ENCODE measurements at regions not wholly inside any gene's neighbourhood (a gene's known extent, or its start where the extent isn't known, plus 50 kb on each side); places are given as distances from the start of the nearest gene placed in this dataset.
"Not testable (repeated sequence)": the region's sequence is repeated elsewhere in the genome, so short reads cannot be mapped to it uniquely, and the experiment has no call there.

DNA sequence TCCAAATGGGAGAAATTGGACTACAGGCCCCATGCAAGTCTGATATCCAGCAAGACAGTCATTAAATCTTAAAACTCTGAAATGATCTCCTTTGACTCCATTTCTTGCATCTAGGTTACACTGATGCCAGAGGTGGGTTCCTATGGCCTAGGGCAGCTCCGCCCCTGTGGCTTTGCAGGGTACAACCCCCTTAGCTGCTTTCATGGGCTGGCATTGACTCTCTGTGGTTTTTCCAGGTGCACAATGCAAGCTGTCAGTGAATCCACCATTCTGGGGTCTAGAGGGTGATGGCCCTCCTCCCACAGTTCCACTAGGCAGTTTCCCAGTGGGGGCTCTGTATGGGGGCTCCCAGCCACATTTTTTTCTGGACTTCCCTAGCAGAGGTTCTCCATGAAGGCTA lies 228.5 kb upstream of the ADAMTS3 start:
- DNase-seq (ENCODE audit: low read depth in 6 of 9, low spot score in 9 of 9): no peak
- H3K27ac ChIP-seq (ENCODE audit: low read depth in 1 of 2, low read length in 1 of 2): no peak overlapping the region
- no peaks in the 10 kb centered on the region for H3K4me1 ChIP-seq (ENCODE audit: control insufficient read depth in 2 of 2, insufficient read depth in 2 of 2, low read length in 2 of 2)
- H3K9me3 ChIP-seq (ENCODE audit: control insufficient read depth in 2 of 2, insufficient read depth in 1 of 2, low read length in 1 of 2): peaks cover 0 to 4% of the 10 kb centered on the region in 2 donors
- no peak overlapping the region for H3K4me3 ChIP-seq (ENCODE audit: low read length in 2 of 2)
- 100% methylated on average over 1 of the region's 1 CpG for WGBS
- H3K27me3 ChIP-seq (ENCODE audit: control insufficient read depth in 2 of 2, insufficient read depth in 1 of 2, low read length in 1 of 2): no peaks in the 10 kb centered on the region
- no peaks in the 10 kb centered on the region for H3K36me3 ChIP-seq (ENCODE audit: control insufficient read depth in 2 of 2, insufficient read depth in 2 of 2, low read length in 1 of 2)

DNA sequence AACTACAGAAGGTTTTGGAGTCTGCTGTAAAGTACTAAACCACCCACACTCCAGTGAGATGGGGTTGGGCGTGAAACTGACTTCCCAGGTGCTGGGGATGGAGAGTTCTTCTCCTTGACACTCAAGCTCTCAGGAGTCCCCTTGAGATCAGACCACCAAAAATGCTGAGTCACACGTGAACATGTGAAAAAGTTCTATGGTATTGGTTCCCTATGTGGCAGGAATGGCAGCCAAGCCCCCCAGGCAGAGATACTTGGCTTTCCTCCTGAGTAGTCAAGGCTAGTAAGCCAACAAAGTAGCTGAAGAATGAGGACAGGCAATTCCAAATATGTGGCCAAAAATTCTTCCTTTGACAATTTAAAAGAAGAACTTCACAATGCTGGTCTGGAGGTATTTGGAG lies 222.0 kb upstream of the ADAMTS3 start:
- H3K36me3 ChIP-seq (ENCODE audit: control insufficient read depth in 2 of 2, insufficient read depth in 2 of 2, low read length in 1 of 2): no peaks in the 10 kb centered on the region
- H3K4me1 ChIP-seq (ENCODE audit: control insufficient read depth in 2 of 2, insufficient read depth in 2 of 2, low read length in 2 of 2): no peaks in the 10 kb centered on the region
- DNase-seq (ENCODE audit: low read depth in 6 of 9, low spot score in 9 of 9): no peak
- H3K27me3 ChIP-seq (ENCODE audit: control insufficient read depth in 2 of 2, insufficient read depth in 1 of 2, low read length in 1 of 2): no peaks in the 10 kb centered on the region
- no peak overlapping the region for H3K4me3 ChIP-seq (ENCODE audit: low read length in 2 of 2)
- 85% methylated on average over 2 of the region's 2 CpGs for WGBS
- no peaks in the 10 kb centered on the region for H3K9me3 ChIP-seq (ENCODE audit: control insufficient read depth in 2 of 2, insufficient read depth in 1 of 2, low read length in 1 of 2)
- H3K27ac ChIP-seq (ENCODE audit: low read depth in 1 of 2, low read length in 1 of 2): no peak overlapping the region

DNA sequence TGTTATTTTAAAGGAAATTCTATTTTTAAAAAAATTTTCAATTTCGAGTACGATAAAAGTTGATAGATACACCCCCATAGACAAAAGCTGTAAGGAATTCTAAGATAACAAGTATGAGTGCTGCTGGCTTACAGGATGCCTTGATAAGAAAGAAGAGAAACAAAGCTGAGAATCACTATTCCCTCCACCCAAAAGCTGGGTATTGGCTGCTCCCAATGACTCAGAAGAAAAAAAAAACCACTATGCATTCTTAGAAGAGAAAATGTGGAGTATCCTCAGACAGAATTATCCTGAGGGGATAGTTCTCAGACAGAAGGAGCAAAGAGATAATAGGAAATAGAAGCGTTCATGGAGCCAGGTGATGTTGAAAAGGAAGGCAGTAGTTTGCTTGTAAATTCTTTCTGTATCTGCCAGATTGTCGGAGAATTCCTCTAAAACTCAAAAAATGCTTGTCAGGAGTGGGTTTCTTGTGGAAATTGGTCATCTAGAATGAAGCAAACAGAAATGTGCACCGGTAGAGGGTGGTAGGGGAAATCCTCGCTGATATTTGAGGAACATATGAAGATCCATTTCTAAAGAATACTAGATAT lies 217.5 kb upstream of the ADAMTS3 start:
- DNase-seq (ENCODE audit: low read depth in 6 of 9, low spot score in 9 of 9): no peak
- WGBS: 92% methylated on average over 6 of the region's 6 CpGs

DNA sequence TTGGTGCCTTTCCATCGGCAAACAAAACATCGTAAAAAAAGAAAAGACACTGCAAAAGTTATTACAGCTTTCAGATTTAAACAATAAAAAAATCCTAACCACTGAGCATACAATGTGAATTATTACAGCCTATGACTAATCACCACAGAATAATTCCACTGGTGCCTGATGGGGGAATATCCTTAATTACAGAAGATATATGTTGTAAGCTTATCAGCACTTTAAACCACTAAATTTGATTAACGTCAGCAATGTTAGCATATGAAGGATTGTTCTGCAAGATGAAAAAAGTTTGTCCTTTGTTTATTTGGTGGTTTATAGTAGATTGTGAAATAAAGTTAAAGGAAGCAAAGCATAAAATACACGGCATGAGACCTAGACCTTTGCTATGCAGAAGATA lies 210.2 kb upstream of the ADAMTS3 start:
- H3K27ac ChIP-seq (ENCODE audit: low read depth in 1 of 2, low read length in 1 of 2): no peak overlapping the region
- no peaks in the 10 kb centered on the region for H3K36me3 ChIP-seq (ENCODE audit: control insufficient read depth in 2 of 2, insufficient read depth in 2 of 2, low read length in 1 of 2)
- H3K4me3 ChIP-seq (ENCODE audit: low read length in 2 of 2): no peak overlapping the region
- no peaks in the 10 kb centered on the region for H3K4me1 ChIP-seq (ENCODE audit: control insufficient read depth in 2 of 2, insufficient read depth in 2 of 2, low read length in 2 of 2)
- H3K27me3 ChIP-seq (ENCODE audit: control insufficient read depth in 2 of 2, insufficient read depth in 1 of 2, low read length in 1 of 2): no peaks in the 10 kb centered on the region
- no peak for DNase-seq (ENCODE audit: low read depth in 6 of 9, low spot score in 9 of 9)
- H3K9me3 ChIP-seq (ENCODE audit: control insufficient read depth in 2 of 2, insufficient read depth in 1 of 2, low read length in 1 of 2): peaks cover 0 to 4% of the 10 kb centered on the region in 2 donors
- 96% methylated on average over 4 of the region's 4 CpGs for WGBS

More for the DNA sequence above, 217.5 kb upstream of the ADAMTS3 start:
- Histone ChIP-seq H3K4me1 (ENCODE audit: control insufficient read depth in 2 of 2, insufficient read depth in 2 of 2, low read length in 2 of 2) (no peaks in the 10 kb centered on the region), H3K4me3 (ENCODE audit: low read length in 2 of 2) (no peak overlapping the region), H3K27ac (ENCODE audit: low read depth in 1 of 2, low read length in 1 of 2) (no peak overlapping the region), H3K27me3 (ENCODE audit: control insufficient read depth in 2 of 2, insufficient read depth in 1 of 2, low read length in 1 of 2) (no peaks in the 10 kb centered on the region), H3K36me3 (ENCODE audit: control insufficient read depth in 2 of 2, insufficient read depth in 2 of 2, low read length in 1 of 2) (no peaks in the 10 kb centered on the region), H3K9me3 (ENCODE audit: control insufficient read depth in 2 of 2, insufficient read depth in 1 of 2, low read length in 1 of 2) (no peaks in the 10 kb centered on the region)

DNA sequence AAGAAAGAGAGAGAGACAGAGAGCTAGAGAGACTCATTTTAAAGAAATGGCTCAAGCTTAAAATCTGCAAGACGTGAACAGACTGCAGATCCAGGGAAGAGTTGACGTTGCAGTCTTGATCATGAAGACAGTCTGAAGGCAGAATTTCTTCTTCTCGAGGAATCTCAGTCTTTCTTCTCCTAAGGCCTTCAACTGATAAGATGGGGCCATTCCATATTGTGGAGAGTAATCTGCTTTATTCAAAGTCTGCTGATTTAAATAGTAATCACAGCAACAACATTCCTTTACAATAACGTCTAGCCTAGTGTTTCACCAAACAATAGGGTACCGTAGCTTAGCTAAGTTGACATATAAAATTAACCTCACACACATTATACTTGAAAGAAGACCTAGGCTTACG lies 208.4 kb upstream of the ADAMTS3 start:
- Histone ChIP-seq H3K27ac (ENCODE audit: low read depth in 1 of 2, low read length in 1 of 2) (no peak overlapping the region), H3K4me3 (ENCODE audit: low read length in 2 of 2) (no peak overlapping the region), H3K27me3 (ENCODE audit: control insufficient read depth in 2 of 2, insufficient read depth in 1 of 2, low read length in 1 of 2) (no peaks in the 10 kb centered on the region), H3K36me3 (ENCODE audit: control insufficient read depth in 2 of 2, insufficient read depth in 2 of 2, low read length in 1 of 2) (no peaks in the 10 kb centered on the region), H3K4me1 (ENCODE audit: control insufficient read depth in 2 of 2, insufficient read depth in 2 of 2, low read length in 2 of 2) (no peaks in the 10 kb centered on the region), H3K9me3 (ENCODE audit: control insufficient read depth in 2 of 2, insufficient read depth in 1 of 2, low read length in 1 of 2) (peaks cover 0 to 4% of the 10 kb centered on the region in 2 donors)
- WGBS: 92% methylated on average over 6 of the region's 6 CpGs
- no peak for DNase-seq (ENCODE audit: low read depth in 6 of 9, low spot score in 9 of 9)

DNA sequence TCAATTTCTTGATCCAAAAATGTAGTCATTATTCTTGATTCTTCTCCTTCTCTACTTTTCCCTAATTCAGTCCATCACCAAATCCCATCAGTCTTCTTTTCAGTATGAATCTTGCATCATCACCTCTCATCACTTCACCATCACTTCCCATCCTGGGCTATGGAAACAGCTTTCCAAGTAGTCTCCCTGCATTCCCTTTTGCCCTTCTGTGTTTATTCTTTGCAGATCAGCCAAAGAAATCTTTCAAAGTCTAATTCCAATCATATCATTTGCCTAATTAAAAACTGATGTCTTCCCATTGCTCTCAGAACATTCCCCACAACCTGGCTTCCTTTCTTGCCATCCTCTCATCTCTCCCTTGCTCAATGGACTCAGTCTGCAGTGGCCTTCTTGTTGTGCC lies 201.7 kb upstream of the ADAMTS3 start:
- H3K4me1 ChIP-seq (ENCODE audit: control insufficient read depth in 2 of 2, insufficient read depth in 2 of 2, low read length in 2 of 2): no peaks in the 10 kb centered on the region
- no peak overlapping the region for H3K4me3 ChIP-seq (ENCODE audit: low read length in 2 of 2)
- H3K36me3 ChIP-seq (ENCODE audit: control insufficient read depth in 2 of 2, insufficient read depth in 2 of 2, low read length in 1 of 2): no peaks in the 10 kb centered on the region
- DNase-seq (ENCODE audit: low read depth in 6 of 9, low spot score in 9 of 9): no peak
- no peak overlapping the region for H3K27ac ChIP-seq (ENCODE audit: low read depth in 1 of 2, low read length in 1 of 2)
- H3K9me3 ChIP-seq (ENCODE audit: control insufficient read depth in 2 of 2, insufficient read depth in 1 of 2, low read length in 1 of 2): peaks cover 0 to 4% of the 10 kb centered on the region in 2 donors
- H3K27me3 ChIP-seq (ENCODE audit: control insufficient read depth in 2 of 2, insufficient read depth in 1 of 2, low read length in 1 of 2): no peaks in the 10 kb centered on the region

DNA sequence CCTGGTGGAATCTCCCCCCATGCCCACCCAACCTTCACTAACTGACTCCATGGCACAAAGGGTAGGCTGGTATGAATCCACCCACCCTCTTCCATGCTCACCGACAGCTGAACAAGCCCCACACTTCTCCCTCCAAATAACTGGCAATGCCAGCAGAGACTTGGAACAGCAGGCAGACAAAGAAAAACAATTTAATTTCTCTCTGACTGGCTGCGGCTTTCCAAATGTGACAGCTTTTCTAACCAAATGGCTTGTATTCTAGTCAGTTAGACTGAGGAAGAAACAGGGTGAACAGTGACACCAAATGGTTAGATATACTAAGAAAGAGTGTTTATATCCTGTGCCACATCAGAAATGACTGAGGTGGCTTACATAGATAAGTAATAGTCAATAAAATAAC lies 199.3 kb upstream of the ADAMTS3 start:
- Histone ChIP-seq H3K4me3 (ENCODE audit: low read length in 2 of 2) (no peak overlapping the region), H3K27ac (ENCODE audit: low read depth in 1 of 2, low read length in 1 of 2) (no peak overlapping the region), H3K9me3 (ENCODE audit: control insufficient read depth in 2 of 2, insufficient read depth in 1 of 2, low read length in 1 of 2) (no peaks in the 10 kb centered on the region), H3K27me3 (ENCODE audit: control insufficient read depth in 2 of 2, insufficient read depth in 1 of 2, low read length in 1 of 2) (no peaks in the 10 kb centered on the region), H3K36me3 (ENCODE audit: control insufficient read depth in 2 of 2, insufficient read depth in 2 of 2, low read length in 1 of 2) (no peaks in the 10 kb centered on the region), H3K4me1 (ENCODE audit: control insufficient read depth in 2 of 2, insufficient read depth in 2 of 2, low read length in 2 of 2) (no peaks in the 10 kb centered on the region)
- DNase-seq (ENCODE audit: low read depth in 6 of 9, low spot score in 9 of 9): no peak
- WGBS: 95% methylated on average over 2 of the region's 2 CpGs

DNA sequence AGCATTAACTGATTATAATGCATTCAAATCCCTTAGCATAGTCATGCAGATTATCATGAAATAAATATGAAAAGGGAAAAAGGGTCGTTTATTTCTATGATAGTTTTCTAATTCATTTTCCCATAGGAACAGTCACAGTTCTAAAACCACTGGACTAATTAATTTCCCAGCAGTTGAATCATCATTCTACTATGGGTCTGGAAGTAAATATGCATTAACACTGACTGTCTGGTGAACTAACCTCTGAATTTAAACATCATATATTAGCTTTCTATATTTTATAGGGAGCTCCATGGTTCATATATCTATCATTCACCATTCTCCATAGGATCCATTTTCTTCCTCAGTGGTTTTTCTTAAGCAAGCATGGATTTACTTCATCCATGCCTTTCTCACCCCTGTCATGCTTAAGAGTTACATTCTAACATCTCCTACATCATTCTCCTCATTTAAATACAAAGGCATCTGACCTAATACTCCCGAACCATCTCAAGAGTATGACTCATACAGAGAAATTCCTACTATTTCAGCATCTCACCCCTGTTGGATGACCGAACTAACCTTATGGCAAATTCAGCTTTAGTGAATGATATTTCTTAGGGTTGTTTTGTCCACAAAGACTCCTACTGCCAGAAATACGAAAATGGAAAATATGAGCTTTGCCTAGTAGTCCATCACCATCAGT lies 198.7 kb upstream of the ADAMTS3 start:
- Histone ChIP-seq H3K27ac (ENCODE audit: low read depth in 1 of 2, low read length in 1 of 2) (no peak overlapping the region), H3K27me3 (ENCODE audit: control insufficient read depth in 2 of 2, insufficient read depth in 1 of 2, low read length in 1 of 2) (no peaks in the 10 kb centered on the region), H3K4me3 (ENCODE audit: low read length in 2 of 2) (no peak overlapping the region), H3K4me1 (ENCODE audit: control insufficient read depth in 2 of 2, insufficient read depth in 2 of 2, low read length in 2 of 2) (no peaks in the 10 kb centered on the region), H3K9me3 (ENCODE audit: control insufficient read depth in 2 of 2, insufficient read depth in 1 of 2, low read length in 1 of 2) (no peaks in the 10 kb centered on the region), H3K36me3 (ENCODE audit: control insufficient read depth in 2 of 2, insufficient read depth in 2 of 2, low read length in 1 of 2) (no peaks in the 10 kb centered on the region)
- DNase-seq (ENCODE audit: low read depth in 6 of 9, low spot score in 9 of 9): no peak
- WGBS: 84% methylated on average over 4 of the region's 4 CpGs

DNA sequence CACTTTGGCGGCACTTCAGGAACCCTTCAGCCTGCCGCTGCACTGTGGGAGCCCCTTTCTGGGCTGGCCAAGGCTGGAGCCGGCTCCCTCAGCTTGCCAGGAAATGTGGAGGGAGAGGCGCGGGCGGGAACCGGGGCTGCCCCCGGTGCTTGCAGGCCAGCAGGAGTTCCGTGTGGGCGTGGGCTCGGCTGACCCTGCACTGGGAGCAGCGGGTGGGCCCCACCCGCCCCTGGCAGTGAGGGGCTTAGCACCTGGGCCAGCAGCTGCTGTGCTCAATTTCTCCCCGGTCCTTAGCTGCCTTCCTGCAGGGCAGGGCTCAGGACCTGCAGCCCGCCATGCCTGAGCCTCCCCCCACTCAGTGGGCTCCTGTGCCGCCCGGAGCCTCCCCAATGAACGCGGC lies 196.8 kb upstream of the ADAMTS3 start:
- H3K9me3 ChIP-seq (ENCODE audit: control insufficient read depth in 2 of 2, insufficient read depth in 1 of 2, low read length in 1 of 2); H3K36me3 ChIP-seq (ENCODE audit: control insufficient read depth in 2 of 2, insufficient read depth in 2 of 2, low read length in 1 of 2); H3K4me1 ChIP-seq (ENCODE audit: control insufficient read depth in 2 of 2, insufficient read depth in 2 of 2, low read length in 2 of 2); H3K4me3 ChIP-seq (ENCODE audit: low read length in 2 of 2); DNase-seq (ENCODE audit: low read depth in 6 of 9, low spot score in 9 of 9); H3K27me3 ChIP-seq (ENCODE audit: control insufficient read depth in 2 of 2, insufficient read depth in 1 of 2, low read length in 1 of 2); H3K27ac ChIP-seq (ENCODE audit: low read depth in 1 of 2, low read length in 1 of 2): not testable (repeated sequence)
- 94% methylated on average over 19 of the region's 19 CpGs for WGBS
